ENCODE measurements at regions not wholly inside any gene's neighbourhood (a gene's known extent, or its start where the extent isn't known, plus 50 kb on each side); places are given as distances from the start of the nearest gene placed in this dataset.

- Histone ChIP-seq H3K4me3 (ENCODE audit: insufficient read depth, low read depth, low read length) (no peak overlapping the region), H2BK20ac (ENCODE audit: low read depth, low read length) (no peak overlapping the region), H3K9me1 (ENCODE audit: insufficient read depth, low read length) (no peaks in the 10 kb centered on the region), H3K23ac (ENCODE audit: low read depth, low read length) (no peak overlapping the region), H2AK9ac (replicated peaks; ENCODE audit: low read depth, low read length, poor library complexity) (no peak overlapping the region), H4K91ac (ENCODE audit: insufficient read depth, low read depth, low read length) (no peak overlapping the region), H3K14ac (replicated peaks; ENCODE audit: low read depth, low read length) (no peak overlapping the region), H2AK5ac (ENCODE audit: low read depth, low read length) (no peak overlapping the region), H4K5ac (ENCODE audit: low read depth, low read length) (no peak overlapping the region), H3K36me3 (ENCODE audit: control insufficient read depth, insufficient read depth, low read length) (no peaks in the 10 kb centered on the region), H3K4me1 (ENCODE audit: control insufficient read depth, insufficient read depth, low read length) (peaks cover 16% of the 10 kb centered on the region), H4K20me1 (ENCODE audit: insufficient read depth, low read length) (no peaks in the 10 kb centered on the region), H3K9ac (ENCODE audit: low read depth, low read length) (no peak overlapping the region), H3K18ac (ENCODE audit: low read depth, low read length) (no peak overlapping the region), H2AFZ (replicated peaks; ENCODE audit: low read length, poor library complexity) (no peak overlapping the region), H2BK15ac (ENCODE audit: low read depth, low read length) (no peak overlapping the region), H2BK120ac (ENCODE audit: low read depth, low read length) (no peak overlapping the region), H4K8ac (ENCODE audit: low read depth in 2 of 2, low read length in 2 of 2) (no peak overlapping the region), H3K56ac (ENCODE audit: extremely low read depth, insufficient read depth, low read length) (no peak overlapping the region), H3K27me3 (ENCODE audit: control insufficient read depth, insufficient read depth, low read length) (no peaks in the 10 kb centered on the region), H3K27ac (ENCODE audit: insufficient read depth, low read length) (no peak overlapping the region), H3K4ac (ENCODE audit: low read depth, low read length) (no peak overlapping the region), H2BK5ac (ENCODE audit: low read depth, low read length, poor library complexity, severe bottlenecking) (no peak overlapping the region), H3K79me1 (ENCODE audit: low read depth in 1 of 2, low read length in 2 of 2) (no peaks in the 10 kb centered on the region), H3K9me3 (ENCODE audit: control insufficient read depth, insufficient read depth, low read length) (no peaks in the 10 kb centered on the region; the same call in none of the 2 replicates), H3K4me2 (ENCODE audit: low read depth, low read length) (no peak overlapping the region)
- ChIA-PET CTCF (no interaction called here), POLR2A (ENCODE audit: unreplicated experiment) (no interaction called here)
- in situ Hi-C loops (cut with MboI; ENCODE audit: low sequenced_read_pairs) (no loop called here), intact Hi-C loops (cut with micrococcal nuclease) (no loop called here), dilution Hi-C loops (cut with HindIII; ENCODE audit: low sequenced_read_pairs, unreplicated experiment) (no loop called here)
- WGBS, 2 experiments (ENCODE audit: extremely low coverage in 2 of 2, insufficient read length in 1 of 2), result no CpG with 5 or more reads among the region's 4 CpGs
- no TSS peak for BruUV-seq (replicated peaks)
- DNase-seq, result no peak
- ATAC-seq (ENCODE audit: low read depth), result no peak
- TF ChIP-seq POLR2A (IDR thresholded peaks at IDR 0.05; ENCODE audit: low read depth, low read length) (no peak), ELK1 (IDR thresholded peaks at IDR 0.05; ENCODE audit: borderline replicate concordance, low read depth, low read length) (no peak), CEBPB (IDR thresholded peaks at IDR 0.05; ENCODE audit: low read depth, low read length) (no peak), NFE2L2 (IDR thresholded peaks at IDR 0.05; ENCODE audit: low read depth, low read length) (no peak), RCOR1 (IDR thresholded peaks at IDR 0.05; ENCODE audit: insufficient replicate concordance, low read length) (no peak), CTCF (conservative IDR thresholded peaks at IDR 0.05; ENCODE audit: low read depth, low read length) (no peak), RAD21 (IDR thresholded peaks at IDR 0.05; ENCODE audit: low read length) (no peak), RFX5 (IDR thresholded peaks at IDR 0.05; ENCODE audit: low read depth, low read length) (no peak), MXI1 (IDR thresholded peaks at IDR 0.05; ENCODE audit: borderline replicate concordance, low read depth, low read length) (no peak), MAZ (IDR thresholded peaks at IDR 0.05; ENCODE audit: borderline replicate concordance, low read depth, low read length) (no peak), USF2 (IDR thresholded peaks at IDR 0.05; ENCODE audit: low read depth, low read length) (no peak), BHLHE40 (IDR thresholded peaks at IDR 0.05; ENCODE audit: low read depth, low read length) (no peak), SMC3 (IDR thresholded peaks at IDR 0.05; ENCODE audit: low read depth, low read length) (no peak), MAFK (IDR thresholded peaks at IDR 0.05; ENCODE audit: low read depth, low read length) (no peak), CHD1 (IDR thresholded peaks at IDR 0.05; ENCODE audit: low read depth, low read length) (no peak), FOS (IDR thresholded peaks at IDR 0.05; ENCODE audit: low read depth, low read length) (no peak)
Observed at GRCh38 chr7:47643716-47644400, 61.9 kb upstream of the TNS3 start.
